ENCODE measurements at regions not wholly inside any gene's neighbourhood (a gene's known extent, or its start where the extent isn't known, plus 50 kb on each side); places are given as distances from the start of the nearest gene placed in this dataset.

GRCh38 chr5:87877023-87877422 is 391.6 kb downstream of the TMEM161B start:
- no peak for DNase-seq (ENCODE audit: low spot score)

DNA sequence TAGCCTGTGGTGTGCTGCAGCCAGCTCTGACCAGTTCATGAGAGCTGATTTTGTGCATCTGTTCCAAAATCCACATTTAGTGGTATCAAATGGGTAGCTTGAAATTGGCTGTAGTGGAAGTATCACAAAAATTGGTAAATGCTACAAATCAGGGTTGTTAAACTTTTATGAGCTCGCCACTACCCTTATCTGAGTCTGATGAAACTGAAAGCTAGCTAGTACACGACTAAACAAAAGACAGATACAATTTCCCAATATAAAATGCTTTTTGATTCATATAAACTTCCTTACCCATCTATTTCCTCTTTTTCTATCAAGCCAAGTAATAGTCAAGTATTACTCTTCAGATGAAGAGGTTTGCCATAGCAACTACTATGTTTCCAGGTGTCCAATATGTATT is 392.0 kb downstream of the TMEM161B start:
- no peak for DNase-seq (ENCODE audit: low spot score)

DNA sequence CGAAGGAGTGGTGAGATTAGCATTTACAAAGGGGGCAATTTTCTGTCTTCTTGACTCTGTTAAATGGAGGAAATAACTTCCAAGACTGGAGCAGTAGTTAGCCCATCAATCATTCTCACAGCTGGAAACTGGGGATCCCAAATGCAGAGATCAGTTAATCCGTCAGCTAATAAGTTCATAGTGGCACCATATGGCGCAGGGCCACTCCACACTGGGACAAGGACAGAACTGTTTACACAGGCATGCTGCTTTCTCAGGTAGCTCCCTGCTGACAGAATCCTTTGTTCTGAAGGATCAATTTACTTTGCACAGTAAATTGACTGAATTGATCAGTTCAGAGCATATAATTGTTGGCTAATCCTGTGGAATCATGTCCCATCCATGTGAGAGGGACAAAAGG is 395.7 kb downstream of the TMEM161B start:
- DNase-seq (ENCODE audit: low spot score), result no peak

GRCh38 chr5:87868792-87869191 is 399.9 kb downstream of the TMEM161B start:
- DNase-seq (ENCODE audit: low spot score), result no peak

DNA sequence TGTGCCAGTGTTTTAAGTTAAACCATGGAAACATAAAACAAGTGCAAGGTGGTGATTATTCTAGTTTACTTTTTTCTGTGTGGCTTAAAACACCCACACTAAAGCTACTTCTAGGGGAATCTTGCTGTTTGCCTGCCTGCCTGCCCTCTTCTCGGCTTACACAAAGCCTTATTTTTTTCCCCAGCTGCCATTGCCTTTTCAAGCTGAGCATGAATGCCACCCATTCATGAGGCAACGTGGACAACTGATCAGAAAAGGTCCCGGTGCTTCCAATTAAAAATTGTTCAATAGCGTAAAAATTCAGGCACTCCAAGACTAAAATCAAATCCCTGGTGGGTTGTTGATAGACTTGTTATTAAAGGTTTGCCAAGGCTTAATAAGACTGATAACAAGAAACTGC is 401.4 kb downstream of the TMEM161B start:
- DNase-seq (ENCODE audit: low spot score), result no peak

GRCh38 chr5:87853541-87853940 is 415.1 kb downstream of the TMEM161B start:
- DNase-seq (ENCODE audit: low spot score), result no peak

- no peak for DNase-seq (ENCODE audit: low spot score)
Observed at GRCh38 chr5:87851603-87852002, 417.0 kb downstream of the TMEM161B start.

GRCh38 chr5:87850843-87851242 is 417.8 kb downstream of the TMEM161B start:
- DNase-seq (ENCODE audit: low spot score), result no peak

GRCh38 chr5:87845734-87846133 is 422.9 kb downstream of the TMEM161B start:
- no peak for DNase-seq (ENCODE audit: low spot score)

DNA sequence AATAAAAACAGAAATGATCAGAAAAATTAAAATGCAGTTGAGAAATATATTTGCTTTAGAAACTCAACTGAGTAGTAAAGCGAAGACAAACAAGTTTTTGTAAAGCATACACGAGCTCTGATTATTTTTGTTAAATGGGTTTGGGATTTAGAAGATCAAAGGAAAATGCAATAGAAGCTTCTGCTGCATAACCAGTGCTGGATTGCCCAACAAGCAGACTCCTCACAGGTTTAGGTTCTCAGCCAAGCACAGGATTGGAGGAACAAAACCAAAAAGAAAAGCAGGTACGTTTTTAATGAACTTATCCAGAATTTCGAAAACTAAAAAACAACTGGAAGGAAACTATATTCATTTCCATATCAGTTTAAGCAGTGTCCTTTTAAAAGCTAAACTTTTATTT is 423.8 kb downstream of the TMEM161B start:
- no peak for DNase-seq (ENCODE audit: low spot score)

DNA sequence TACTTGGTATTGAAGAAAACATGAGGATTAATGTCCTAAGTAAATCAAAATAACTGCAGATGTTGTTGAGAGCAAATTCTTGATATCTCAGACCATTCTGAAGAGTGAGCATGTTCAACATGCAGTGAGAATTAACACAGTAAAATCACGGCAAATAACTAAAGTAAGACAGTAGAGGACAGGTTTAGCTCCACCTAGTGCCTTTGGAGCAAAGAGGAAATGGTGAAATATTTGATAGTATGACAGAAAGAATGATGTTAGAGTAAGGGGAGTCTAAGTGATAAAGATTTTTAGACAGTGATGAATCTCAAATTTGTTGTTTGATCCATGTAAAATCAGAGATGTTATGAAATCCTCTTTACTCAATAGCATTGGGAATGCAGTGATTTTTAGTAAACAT is 424.2 kb downstream of the TMEM161B start:
- no peak for DNase-seq (ENCODE audit: low spot score)

- no peak for DNase-seq (ENCODE audit: low spot score)
Observed at GRCh38 chr5:87836696-87837095, 424.0 kb upstream of the CCNH start.

DNA sequence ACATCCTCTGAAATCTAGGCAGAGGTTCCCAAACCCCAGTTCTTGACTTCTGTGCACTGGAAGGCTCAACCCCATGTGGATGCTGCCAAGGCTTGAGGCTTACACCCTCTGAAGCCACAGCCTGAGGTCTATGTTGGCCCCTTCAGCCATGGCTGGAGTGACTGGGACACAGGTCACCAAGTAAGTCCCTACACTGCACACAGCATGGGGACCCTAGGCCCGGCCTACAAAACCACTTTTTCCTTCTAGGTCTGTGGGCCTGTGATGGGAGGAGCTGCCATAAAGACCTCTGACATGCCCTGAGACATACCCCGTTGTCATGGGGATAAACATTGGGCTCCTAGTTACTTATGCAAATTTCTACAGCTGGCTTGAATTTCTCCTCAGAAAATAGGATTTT is 418.8 kb upstream of the CCNH start:
- DNase-seq (ENCODE audit: low spot score), result no peak

- DNase-seq (ENCODE audit: low spot score), result no peak
Observed at GRCh38 chr5:87829217-87829551, 416.5 kb upstream of the CCNH start.

GRCh38 chr5:87828545-87829216 is 416.0 kb upstream of the CCNH start:
- DNase-seq (ENCODE audit: low spot score), result no peak

- DNase-seq (ENCODE audit: low spot score), result no peak
Observed at GRCh38 chr5:87827539-87827938, 414.8 kb upstream of the CCNH start.

- no peak for DNase-seq (ENCODE audit: low spot score)
Observed at GRCh38 chr5:87826507-87826906, 413.8 kb upstream of the CCNH start.

GRCh38 chr5:87825583-87825982 is 412.9 kb upstream of the CCNH start:
- no peak for DNase-seq (ENCODE audit: low spot score)

DNA sequence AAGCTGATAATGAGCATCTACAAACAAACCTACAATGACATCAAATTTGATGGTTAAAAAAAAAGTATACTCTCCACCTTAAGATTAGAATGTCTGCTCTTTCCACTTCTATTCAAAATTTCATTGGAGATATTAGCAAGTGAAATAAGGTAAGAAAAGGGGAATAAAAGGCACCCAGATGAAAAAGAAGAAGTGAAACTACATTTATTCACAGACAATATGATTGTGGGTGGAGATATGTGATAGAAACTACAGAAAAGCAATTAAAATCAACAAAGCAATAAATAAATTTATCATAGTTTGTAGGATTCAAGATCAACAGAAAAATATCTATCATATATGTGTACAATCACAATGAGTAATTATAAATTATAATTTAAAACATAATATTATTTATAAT is 395.1 kb upstream of the CCNH start:
- DNase-seq (ENCODE audit: low spot score), result no peak

DNA sequence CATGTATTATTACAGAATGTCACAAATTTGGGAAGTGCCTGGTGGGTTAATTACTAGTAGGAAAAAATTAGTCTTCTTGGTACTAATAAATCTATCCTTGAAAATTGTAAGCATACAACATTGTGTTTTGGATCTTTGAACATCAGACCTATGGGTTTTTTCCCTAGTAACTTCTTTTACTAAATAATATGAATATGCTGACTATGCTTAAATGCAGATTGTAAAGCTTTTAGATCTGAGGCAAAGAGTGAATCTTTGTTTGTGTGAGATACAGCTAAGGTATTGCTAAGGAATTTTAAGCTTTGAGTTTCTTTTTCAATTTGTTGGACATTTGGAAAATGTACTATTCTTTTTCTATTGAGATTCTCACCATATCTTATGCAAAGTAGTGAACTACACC is 390.6 kb upstream of the CCNH start:
- DNase-seq (ENCODE audit: low spot score), result no peak

GRCh38 chr5:87791869-87792268 is 379.1 kb upstream of the CCNH start:
- no peak for DNase-seq (ENCODE audit: low spot score)

DNA sequence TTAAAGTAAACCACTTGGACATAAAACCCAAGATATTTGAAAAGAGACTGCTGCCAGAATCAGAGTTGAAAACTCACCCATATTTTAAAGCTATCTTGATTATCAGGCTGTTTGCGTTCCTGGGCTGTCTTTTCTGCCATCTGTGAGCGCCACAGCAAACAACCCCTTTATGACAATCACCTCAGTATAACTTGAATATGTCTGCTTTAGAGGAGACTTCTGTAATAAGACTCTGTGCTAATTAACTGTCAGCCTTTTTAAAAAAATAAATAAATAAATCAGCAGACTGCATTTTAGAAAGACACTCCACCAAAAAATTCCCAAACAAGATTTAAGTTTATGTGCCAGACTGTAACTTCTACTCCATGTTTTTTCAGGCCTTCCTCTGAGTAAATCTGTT is 375.7 kb upstream of the CCNH start:
- no peak for DNase-seq (ENCODE audit: low spot score)

GRCh38 chr5:87787625-87788256 is 375.0 kb upstream of the CCNH start:
- DNase-seq (ENCODE audit: low spot score), result no peak

GRCh38 chr5:87787086-87787485 is 374.4 kb upstream of the CCNH start:
- DNase-seq (ENCODE audit: low spot score), result no peak
